ENCODE measurements at regions not wholly inside any gene's neighbourhood (a gene's known extent, or its start where the extent isn't known, plus 50 kb on each side); places are given as distances from the start of the nearest gene placed in this dataset.

GRCh38 chr9:82675102-82675501 lies 387.8 kb downstream of the RASEF start:
- TF ChIP-seq, protein P1, sequence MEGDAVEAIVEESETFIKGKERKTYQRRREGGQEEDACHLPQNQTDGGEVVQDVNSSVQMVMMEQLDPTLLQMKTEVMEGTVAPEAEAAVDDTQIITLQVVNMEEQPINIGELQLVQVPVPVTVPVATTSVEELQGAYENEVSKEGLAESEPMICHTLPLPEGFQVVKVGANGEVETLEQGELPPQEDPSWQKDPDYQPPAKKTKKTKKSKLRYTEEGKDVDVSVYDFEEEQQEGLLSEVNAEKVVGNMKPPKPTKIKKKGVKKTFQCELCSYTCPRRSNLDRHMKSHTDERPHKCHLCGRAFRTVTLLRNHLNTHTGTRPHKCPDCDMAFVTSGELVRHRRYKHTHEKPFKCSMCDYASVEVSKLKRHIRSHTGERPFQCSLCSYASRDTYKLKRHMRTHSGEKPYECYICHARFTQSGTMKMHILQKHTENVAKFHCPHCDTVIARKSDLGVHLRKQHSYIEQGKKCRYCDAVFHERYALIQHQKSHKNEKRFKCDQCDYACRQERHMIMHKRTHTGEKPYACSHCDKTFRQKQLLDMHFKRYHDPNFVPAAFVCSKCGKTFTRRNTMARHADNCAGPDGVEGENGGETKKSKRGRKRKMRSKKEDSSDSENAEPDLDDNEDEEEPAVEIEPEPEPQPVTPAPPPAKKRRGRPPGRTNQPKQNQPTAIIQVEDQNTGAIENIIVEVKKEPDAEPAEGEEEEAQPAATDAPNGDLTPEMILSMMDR (IDR thresholded peaks at IDR 0.05; ENCODE audit: insufficient read depth, low read length, severe bottlenecking): no peak
- FAIRE-seq (no peak), DNase-seq (ENCODE audit: low read depth) (no peak)
- H3K27me3 ChIP-seq (ENCODE audit: control insufficient read depth, insufficient read depth, low read length): no peaks in the 10 kb centered on the region
- no peak overlapping the region for H3K4me3 ChIP-seq (ENCODE audit: low read depth, low read length)
- H3K36me3 ChIP-seq (ENCODE audit: control insufficient read depth, insufficient read depth, low read length): no peaks in the 10 kb centered on the region

GRCh38 chr9:82675605-82676004 lies 387.3 kb downstream of the RASEF start:
- FAIRE-seq (no peak), DNase-seq (ENCODE audit: low read depth) (no peak)
- TF ChIP-seq, protein P1 (IDR thresholded peaks at IDR 0.05; ENCODE audit: insufficient read depth, low read length, severe bottlenecking): no peak
- no peaks in the 10 kb centered on the region for H3K36me3 ChIP-seq (ENCODE audit: control insufficient read depth, insufficient read depth, low read length)
- no peaks in the 10 kb centered on the region for H3K27me3 ChIP-seq (ENCODE audit: control insufficient read depth, insufficient read depth, low read length)
- H3K4me3 ChIP-seq (ENCODE audit: low read depth, low read length): no peak overlapping the region

DNA sequence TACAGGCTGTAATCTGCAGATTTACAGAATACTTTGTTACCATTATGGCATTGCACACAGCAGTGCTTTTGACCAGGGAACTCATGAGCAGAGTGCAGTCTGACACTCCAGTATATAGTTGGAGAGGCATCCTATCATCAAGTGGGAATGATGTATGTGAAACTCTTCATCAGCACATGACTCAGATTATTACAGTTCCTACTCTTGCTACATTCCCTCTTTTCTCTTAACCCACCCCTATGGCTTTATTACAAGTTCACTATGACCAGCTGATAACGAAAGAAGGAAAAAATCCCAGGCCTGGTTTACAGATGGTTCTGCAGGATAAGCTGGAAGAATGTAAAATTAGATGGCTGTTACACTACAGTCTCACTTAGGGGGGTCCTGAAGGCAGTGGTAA lies 385.9 kb downstream of the RASEF start:
- H3K36me3 ChIP-seq (ENCODE audit: control insufficient read depth, insufficient read depth, low read length): no peaks in the 10 kb centered on the region
- peak; percentile 18 for DNase-seq (ENCODE audit: low read depth)
- no peaks in the 10 kb centered on the region for H3K27me3 ChIP-seq (ENCODE audit: control insufficient read depth, insufficient read depth, low read length)
- FAIRE-seq: no peak
- H3K4me3 ChIP-seq (ENCODE audit: low read depth, low read length): no peak overlapping the region
- TF ChIP-seq, protein P1 (IDR thresholded peaks at IDR 0.05; ENCODE audit: insufficient read depth, low read length, severe bottlenecking): no peak

- FAIRE-seq: no peak
Observed at GRCh38 chr9:82679472-82679871, 383.5 kb downstream of the RASEF start.

DNA sequence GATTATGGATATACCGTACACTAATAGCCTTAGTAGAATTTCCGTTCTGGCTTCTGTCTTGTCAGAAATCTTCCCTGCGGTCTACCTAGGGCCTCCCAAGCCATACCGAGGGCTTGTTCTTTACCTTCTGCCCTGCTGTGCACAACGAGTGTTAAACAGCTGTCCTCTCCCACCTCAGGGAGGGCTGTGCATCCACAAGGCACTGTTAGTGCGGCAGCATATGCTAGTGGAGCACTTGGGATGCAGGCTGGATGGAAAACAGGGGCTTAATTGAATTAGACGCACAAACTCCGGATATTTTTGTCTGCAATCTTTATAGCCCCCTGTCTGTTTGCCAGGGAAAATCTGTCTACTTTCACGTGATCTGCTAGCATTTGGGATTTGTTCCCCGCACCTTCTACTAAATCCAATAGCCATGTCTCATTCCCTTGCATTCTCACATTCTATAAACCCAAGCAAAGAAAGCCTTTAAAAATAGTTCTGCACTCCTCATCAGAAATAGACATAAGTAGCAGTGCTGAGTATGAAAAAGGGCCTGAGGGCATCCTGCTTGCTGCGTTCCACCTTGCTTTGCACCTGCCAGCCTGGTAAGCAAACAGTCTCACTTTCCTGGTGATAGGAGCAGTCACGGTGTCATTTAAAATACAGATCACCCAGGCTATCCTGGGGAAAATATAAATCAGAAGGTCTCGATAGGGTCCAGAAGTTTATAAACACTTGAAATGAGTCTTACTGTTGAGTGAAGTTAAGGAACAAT lies 382.6 kb downstream of the RASEF start:
- FAIRE-seq (no peak), DNase-seq (ENCODE audit: low read depth) (no peak)
- no peaks in the 10 kb centered on the region for H3K36me3 ChIP-seq (ENCODE audit: control insufficient read depth, insufficient read depth, low read length)
- no peak overlapping the region for H3K4me3 ChIP-seq (ENCODE audit: low read depth, low read length)
- H3K27me3 ChIP-seq (ENCODE audit: control insufficient read depth, insufficient read depth, low read length): no peaks in the 10 kb centered on the region
- TF ChIP-seq, protein P1 (IDR thresholded peaks at IDR 0.05; ENCODE audit: insufficient read depth, low read length, severe bottlenecking): no peak

More at GRCh38 chr9:82679472-82679871, 383.5 kb downstream of the RASEF start:
- TF ChIP-seq, protein P1 (IDR thresholded peaks at IDR 0.05; ENCODE audit: insufficient read depth, low read length, severe bottlenecking): no peak
- H3K4me3 ChIP-seq (ENCODE audit: low read depth, low read length): no peak overlapping the region
- DNase-seq (ENCODE audit: low read depth): no peak
- no peaks in the 10 kb centered on the region for H3K27me3 ChIP-seq (ENCODE audit: control insufficient read depth, insufficient read depth, low read length)
- H3K36me3 ChIP-seq (ENCODE audit: control insufficient read depth, insufficient read depth, low read length): no peaks in the 10 kb centered on the region

DNA sequence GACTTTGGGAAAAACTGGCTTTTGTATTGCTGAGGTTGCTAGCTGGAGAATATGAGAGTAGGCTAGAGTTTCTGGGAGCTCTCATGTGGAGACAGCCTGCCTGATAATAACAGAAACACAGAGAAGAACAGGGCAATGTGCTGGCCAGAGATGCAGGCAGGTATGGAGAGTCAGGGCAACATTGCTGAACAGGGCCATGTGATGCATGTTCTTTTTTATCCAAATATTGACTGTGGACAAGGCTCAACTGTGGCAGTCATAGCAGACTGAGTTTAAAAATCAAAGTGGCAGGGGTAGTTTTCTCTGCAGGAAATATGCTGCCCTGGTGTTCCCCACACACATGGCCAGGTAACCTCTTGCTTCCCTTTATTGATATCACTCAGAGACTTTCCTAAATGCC lies 381.1 kb downstream of the RASEF start:
- DNase-seq (ENCODE audit: low read depth) (no peak), FAIRE-seq (no peak)
- TF ChIP-seq, protein P1 (IDR thresholded peaks at IDR 0.05; ENCODE audit: insufficient read depth, low read length, severe bottlenecking): no peak
- H3K36me3 ChIP-seq (ENCODE audit: control insufficient read depth, insufficient read depth, low read length): no peaks in the 10 kb centered on the region
- no peaks in the 10 kb centered on the region for H3K27me3 ChIP-seq (ENCODE audit: control insufficient read depth, insufficient read depth, low read length)
- no peak overlapping the region for H3K4me3 ChIP-seq (ENCODE audit: low read depth, low read length)

Data from bronchial epithelial cell (primary cell).